Breast epithelium (tissue), 4 donors: ENCODE measurements at regions not wholly inside any gene's neighbourhood (a gene's known extent, or its start where the extent isn't known, plus 50 kb on each side); places are given as distances from the start of the nearest gene placed in this dataset.

Experiments
- DNase-seq, 2 donors: peaks; one replicate each; pipeline ENCODE4 v3.0.0-alpha.2; 2019; ENCODE audit warnings: low spot score in 2 of 2
- H3K27ac ChIP-seq, 2 donors: fragments of 200-600 bp; sonication (generic) in 1 of 2; one replicate each; pipeline ENCODE4 v1.5.1; 2016 to 2019; ENCODE audit warnings: mild to moderate bottlenecking in 1 of 2
- H3K27me3 ChIP-seq, 2 donors: fragments of 200-600 bp; sonication (generic) in 1 of 2; one replicate each; pipeline versions ENCODE4 v1.5.1 to v1.6.0; 2017 to 2019; ENCODE audit warnings: control low read depth in 1 of 2, mild to moderate bottlenecking in 1 of 2
- H3K36me3 ChIP-seq: fragments of 200-600 bp; one replicate; pipeline ENCODE4 v1.5.1; 2019
- H3K4me1 ChIP-seq, 2 donors: fragments of 200-600 bp; sonication (generic); one replicate each; pipeline ENCODE4 v1.5.1; 2016 to 2019; ENCODE audit warnings: control low read depth in 1 of 2
- H3K4me3 ChIP-seq, 3 donors: fragments of 200-600 bp; sonication (generic); 1 replicate in 2 of 3; 2 replicates in 1 of 3; pipeline ENCODE4 v1.5.1; 2016 to 2019; ENCODE audit warnings: mild to moderate bottlenecking in 3 of 3, moderate library complexity in 2 of 3
- H3K9me3 ChIP-seq, 2 donors: fragments of 200-600 bp; sonication (generic) in 1 of 2; one replicate each; pipeline ENCODE4 v1.5.1; 2016 to 2019; ENCODE audit warnings: control low read depth in 1 of 2
- POLR2A ChIP-seq: fragments of 450-650 bp; IDR thresholded peaks from one replicate; pipeline ENCODE4 v1.6.1; 2016; ENCODE audit warnings: antibody characterized with exemption, mild to moderate bottlenecking, moderate library complexity
- POLR2AphosphoS5 ChIP-seq, 3 donors: sonication (generic); formaldehyde crosslinking; IDR thresholded peaks; one replicate each; pipeline ENCODE4 v1.6.1; 2017; ENCODE audit warnings: antibody characterized with exemption in 3 of 3
- intact Hi-C: fragments of 100-400 bp; cut with DNase I; formaldehyde crosslinking; loops from one replicate; pipeline ENCODE4 v1.15.1; 2023; ENCODE audit warnings: low total_unique reads
- TF ChIP-seq, protein P1 (sequence below), 3 donors: fragments of 450-650 bp; IDR thresholded peaks; one replicate each; pipeline ENCODE4 v1.5.1; 2016 to 2017; ENCODE audit warnings: antibody characterized with exemption in 3 of 3, mild to moderate bottlenecking in 3 of 3, moderate library complexity in 3 of 3

DNA sequence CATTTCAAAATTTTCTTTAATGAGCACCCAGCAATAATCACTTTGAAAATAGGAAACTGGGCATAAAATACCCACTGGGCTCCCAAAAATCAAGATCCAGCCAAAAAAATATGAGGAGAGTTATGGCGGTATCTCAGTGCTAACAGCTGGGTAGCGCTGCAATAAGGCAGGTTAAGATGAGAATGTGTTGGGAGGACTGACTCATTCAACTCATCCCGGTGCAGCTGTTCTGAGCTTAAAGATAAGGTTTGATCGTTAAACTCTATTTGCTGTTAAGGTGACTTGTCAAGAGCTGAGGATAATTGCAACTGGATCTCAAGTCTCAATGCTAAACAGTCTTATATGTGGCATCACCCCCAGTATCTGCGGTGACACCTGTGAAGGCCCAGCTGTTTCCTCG lies 507.7 kb downstream of the EPM2A start:
- TF ChIP-seq POLR2AphosphoS5 (IDR thresholded peaks at IDR 0.05), result no peak
- no peak for TF ChIP-seq POLR2A
- TF ChIP-seq, protein P1, sequence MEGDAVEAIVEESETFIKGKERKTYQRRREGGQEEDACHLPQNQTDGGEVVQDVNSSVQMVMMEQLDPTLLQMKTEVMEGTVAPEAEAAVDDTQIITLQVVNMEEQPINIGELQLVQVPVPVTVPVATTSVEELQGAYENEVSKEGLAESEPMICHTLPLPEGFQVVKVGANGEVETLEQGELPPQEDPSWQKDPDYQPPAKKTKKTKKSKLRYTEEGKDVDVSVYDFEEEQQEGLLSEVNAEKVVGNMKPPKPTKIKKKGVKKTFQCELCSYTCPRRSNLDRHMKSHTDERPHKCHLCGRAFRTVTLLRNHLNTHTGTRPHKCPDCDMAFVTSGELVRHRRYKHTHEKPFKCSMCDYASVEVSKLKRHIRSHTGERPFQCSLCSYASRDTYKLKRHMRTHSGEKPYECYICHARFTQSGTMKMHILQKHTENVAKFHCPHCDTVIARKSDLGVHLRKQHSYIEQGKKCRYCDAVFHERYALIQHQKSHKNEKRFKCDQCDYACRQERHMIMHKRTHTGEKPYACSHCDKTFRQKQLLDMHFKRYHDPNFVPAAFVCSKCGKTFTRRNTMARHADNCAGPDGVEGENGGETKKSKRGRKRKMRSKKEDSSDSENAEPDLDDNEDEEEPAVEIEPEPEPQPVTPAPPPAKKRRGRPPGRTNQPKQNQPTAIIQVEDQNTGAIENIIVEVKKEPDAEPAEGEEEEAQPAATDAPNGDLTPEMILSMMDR (IDR thresholded peaks at IDR 0.05), result no peak
- intact Hi-C loops, result no loop called here
- H3K27ac ChIP-seq, result no peak overlapping the region
- no peaks in the 10 kb centered on the region for H3K27me3 ChIP-seq
- DNase-seq, result no peak
- no peak overlapping the region for H3K4me3 ChIP-seq
- no peaks in the 10 kb centered on the region for H3K36me3 ChIP-seq
- H3K9me3 ChIP-seq, result no peaks in the 10 kb centered on the region
- H3K4me1 ChIP-seq, result no peaks in the 10 kb centered on the region

DNA sequence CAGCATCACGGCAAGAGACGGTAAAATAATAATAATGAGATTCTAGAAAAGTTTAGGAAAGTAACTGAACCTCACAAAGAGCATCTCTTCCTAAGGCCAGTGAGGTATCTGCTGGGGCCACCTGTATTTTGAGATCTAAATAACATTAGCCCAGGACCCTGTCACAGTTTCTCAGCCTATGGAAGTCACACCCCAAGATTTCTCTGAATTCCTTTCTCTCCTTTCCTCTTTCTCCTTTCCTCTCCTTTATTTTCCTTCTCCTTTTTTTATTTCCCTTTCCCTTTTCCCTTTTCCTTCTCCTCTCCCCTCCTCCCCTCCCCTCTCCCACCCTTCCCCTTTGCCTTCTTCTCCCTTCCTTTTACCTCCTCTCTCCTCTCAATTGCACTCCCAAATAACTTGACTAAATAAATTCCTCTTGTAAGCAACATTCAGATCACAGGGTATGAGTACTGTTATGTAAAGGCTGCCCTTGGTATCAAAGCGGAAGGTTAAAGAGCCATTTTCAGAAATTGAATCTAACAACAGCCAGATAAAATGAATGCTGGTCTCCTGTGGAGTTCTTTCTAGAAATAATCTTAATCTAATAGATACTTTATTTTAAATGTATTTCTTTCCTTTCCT lies 506.2 kb downstream of the EPM2A start:
- intact Hi-C loops, result no loop called here

DNA sequence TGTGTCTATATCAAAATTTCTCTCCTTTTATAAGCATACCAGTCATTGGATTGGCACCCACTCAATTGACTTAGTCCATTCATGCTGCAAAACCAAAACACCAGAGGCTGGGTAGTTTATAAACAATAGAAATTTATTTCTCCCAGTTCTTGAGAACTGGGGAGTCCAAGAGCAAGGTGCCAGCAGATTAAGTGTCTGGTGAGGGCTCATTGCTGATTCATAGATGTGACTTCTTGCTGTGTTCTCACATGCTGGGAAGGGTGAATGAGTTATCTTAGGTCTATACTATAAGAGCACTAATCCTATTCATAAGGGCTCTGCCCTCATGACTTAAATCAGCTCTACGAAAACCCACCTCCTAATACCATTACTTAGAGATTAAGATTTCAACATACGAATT lies 501.4 kb downstream of the EPM2A start:
- Histone ChIP-seq H3K4me3 (no peak overlapping the region), H3K36me3 (no peaks in the 10 kb centered on the region), H3K27me3 (no peaks in the 10 kb centered on the region), H3K27ac (no peak overlapping the region), H3K9me3 (no peaks in the 10 kb centered on the region), H3K4me1 (no peaks in the 10 kb centered on the region)
- DNase-seq, result no peak
- TF ChIP-seq POLR2A, result no peak
- no peak for TF ChIP-seq POLR2AphosphoS5 (IDR thresholded peaks at IDR 0.05)
- TF ChIP-seq, protein P1 (IDR thresholded peaks at IDR 0.05), result no peak
- intact Hi-C loops, result no loop called here

More for the DNA sequence above, 506.2 kb downstream of the EPM2A start:
- no peak overlapping the region for H3K27ac ChIP-seq
- no peaks in the 10 kb centered on the region for H3K36me3 ChIP-seq
- no peaks in the 10 kb centered on the region for H3K4me1 ChIP-seq
- no peak for DNase-seq
- H3K9me3 ChIP-seq, result no peaks in the 10 kb centered on the region
- no peaks in the 10 kb centered on the region for H3K27me3 ChIP-seq
- no peak for TF ChIP-seq POLR2A
- TF ChIP-seq POLR2AphosphoS5 (IDR thresholded peaks at IDR 0.05), result no peak
- TF ChIP-seq, protein P1 (IDR thresholded peaks at IDR 0.05), result no peak
- no peak overlapping the region for H3K4me3 ChIP-seq

DNA sequence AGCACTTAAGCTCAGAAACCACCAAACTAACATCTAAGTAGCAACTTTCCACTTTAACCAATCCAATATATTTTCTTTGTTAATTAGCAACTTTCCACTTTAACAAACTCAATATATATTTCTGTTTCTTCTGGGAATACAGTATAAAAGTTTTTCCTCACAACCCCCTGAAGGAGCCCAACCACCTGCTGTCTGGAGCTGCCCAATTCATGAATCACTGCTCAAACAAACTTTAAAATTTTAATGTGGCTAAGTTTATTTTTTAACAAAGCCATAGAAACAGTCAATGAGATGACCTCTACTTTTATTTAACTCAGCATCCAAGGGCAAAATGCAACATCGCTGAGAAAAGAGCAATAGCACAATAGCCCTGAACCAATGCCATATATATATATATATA lies 500.1 kb downstream of the EPM2A start:
- H3K27ac ChIP-seq, result no peak overlapping the region
- H3K4me1 ChIP-seq, result no peaks in the 10 kb centered on the region
- TF ChIP-seq, protein P1 (IDR thresholded peaks at IDR 0.05), result no peak
- TF ChIP-seq POLR2A (no peak), POLR2AphosphoS5 (IDR thresholded peaks at IDR 0.05) (no peak)
- no peak overlapping the region for H3K4me3 ChIP-seq
- intact Hi-C loops, result no loop called here
- H3K9me3 ChIP-seq, result no peaks in the 10 kb centered on the region
- no peaks in the 10 kb centered on the region for H3K27me3 ChIP-seq
- no peaks in the 10 kb centered on the region for H3K36me3 ChIP-seq
- no peak for DNase-seq

- H3K4me1 ChIP-seq, result no peaks in the 10 kb centered on the region
Observed at GRCh38 chr6:145238787-145239186, 496.5 kb downstream of the EPM2A start.

More at GRCh38 chr6:145238787-145239186, 496.5 kb downstream of the EPM2A start:
- intact Hi-C loops, result no loop called here
- TF ChIP-seq POLR2AphosphoS5 (IDR thresholded peaks at IDR 0.05), result no peak
- TF ChIP-seq, protein P1 (IDR thresholded peaks at IDR 0.05), result no peak
- no peaks in the 10 kb centered on the region for H3K27me3 ChIP-seq
- H3K27ac ChIP-seq, result no peak overlapping the region
- no peak for DNase-seq
- no peak overlapping the region for H3K4me3 ChIP-seq
- no peaks in the 10 kb centered on the region for H3K9me3 ChIP-seq
- no peaks in the 10 kb centered on the region for H3K36me3 ChIP-seq
